KMS-11 (cell line): ENCODE measurements at regions not wholly inside any gene's neighbourhood (a gene's known extent, or its start where the extent isn't known, plus 50 kb on each side); places are given as distances from the start of the nearest gene placed in this dataset.

Experiments used
- H2AFZ ChIP-seq: fragments of 200-600 bp; sonication (generic); 2 replicates; pipeline ENCODE4 v1.6.1; 2016; ENCODE audit warnings: antibody characterized with exemption, mixed run types, low read depth
- H3K27ac ChIP-seq: fragments of 200-600 bp; sonication (generic); 2 replicates; pipeline ENCODE4 v1.6.1; 2016; ENCODE audit warnings: mild to moderate bottlenecking, mixed run types
- H3K27me3 ChIP-seq: fragments of 200-600 bp; sonication (generic); 2 replicates; pipeline ENCODE4 v1.6.1; 2017; ENCODE audit warnings: mild to moderate bottlenecking, low read depth, mixed run types, moderate library complexity; ENCODE audit not compliant: insufficient read depth
- H3K36me3 ChIP-seq: fragments of 200-600 bp; sonication (generic); 2 replicates; pipeline ENCODE4 v1.6.1; 2017; ENCODE audit warnings: mild to moderate bottlenecking, mixed run types; ENCODE audit not compliant: insufficient read depth
- H3K4me1 ChIP-seq: fragments of 200-600 bp; sonication (generic); 2 replicates; pipeline ENCODE4 v1.6.1; 2016; ENCODE audit warnings: mild to moderate bottlenecking, low read depth, mixed run types; ENCODE audit not compliant: poor library complexity, severe bottlenecking
- H3K4me2 ChIP-seq: fragments of 200-600 bp; sonication (generic); 2 replicates; pipeline ENCODE4 v1.7.0; 2016; ENCODE audit warnings: mild to moderate bottlenecking, mixed run types
- H3K4me3 ChIP-seq: fragments of 200-600 bp; sonication (generic); IDR thresholded peaks from 2 replicates; pipeline ENCODE4 v1.6.1; 2017; ENCODE audit warnings: low read depth, low read length, mixed read lengths; ENCODE audit not compliant: insufficient read depth
- H3K79me2 ChIP-seq: fragments of 200-600 bp; sonication (generic); 2 replicates; pipeline ENCODE4 v1.6.1; 2016; ENCODE audit warnings: low read depth, mixed run types; ENCODE audit not compliant: insufficient read depth
- H3K9ac ChIP-seq: fragments of 200-600 bp; sonication (generic); 2 replicates; pipeline ENCODE4 v1.6.1; 2016; ENCODE audit warnings: mild to moderate bottlenecking, mixed run types
- H4K20me1 ChIP-seq: fragments of 200-600 bp; sonication (generic); 2 replicates; pipeline ENCODE4 v1.6.1; 2016; ENCODE audit warnings: mild to moderate bottlenecking, mixed run types; ENCODE audit not compliant: insufficient read depth
- CTCF ChIP-seq: fragments of 200-600 bp; sonication (generic); conservative IDR thresholded peaks from 2 replicates; pipeline ENCODE4 v1.6.1; 2017; ENCODE audit warnings: low read depth, mild to moderate bottlenecking, antibody characterized with exemption, low read length, moderate library complexity, mixed read lengths

GRCh38 chr6:74967821-74968220 lies 238.0 kb downstream of the COL12A1 start:
- Histone ChIP-seq H3K4me3 (no peak overlapping the region), H3K27me3 (no peaks in the 10 kb centered on the region), H4K20me1 (no peaks in the 10 kb centered on the region), H3K4me1 (no peaks in the 10 kb centered on the region), H3K9ac (no peak overlapping the region), H3K27ac (no peak overlapping the region), H3K4me2 (no peak overlapping the region), H3K36me3 (no peaks in the 10 kb centered on the region), H3K79me2 (no peaks in the 10 kb centered on the region), H2AFZ (no peak overlapping the region)
- no peak for TF ChIP-seq CTCF

- Histone ChIP-seq H3K27me3 (no peaks in the 10 kb centered on the region), H4K20me1 (no peaks in the 10 kb centered on the region), H3K9ac (no peak overlapping the region), H3K79me2 (no peaks in the 10 kb centered on the region), H3K4me2 (no peak overlapping the region), H3K4me3 (no peak overlapping the region), H3K27ac (no peak overlapping the region), H3K36me3 (no peaks in the 10 kb centered on the region), H2AFZ (no peak overlapping the region), H3K4me1 (no peaks in the 10 kb centered on the region)
- no peak for TF ChIP-seq CTCF
Measured at GRCh38 chr6:74966712-74967111, 239.1 kb downstream of the COL12A1 start.

GRCh38 chr6:74964871-74965441 lies 240.9 kb downstream of the COL12A1 start:
- H3K27ac ChIP-seq = no peak overlapping the region

GRCh38 chr6:74956559-74957428 lies 249.1 kb downstream of the COL12A1 start:
- Histone ChIP-seq H3K27me3 (no peaks in the 10 kb centered on the region), H3K4me2 (no peak overlapping the region), H4K20me1 (no peaks in the 10 kb centered on the region), H3K27ac (no peak overlapping the region), H3K36me3 (no peaks in the 10 kb centered on the region), H3K4me1 (no peaks in the 10 kb centered on the region), H2AFZ (no peak overlapping the region), H3K9ac (no peak overlapping the region), H3K79me2 (no peaks in the 10 kb centered on the region), H3K4me3 (no peak overlapping the region)
- TF ChIP-seq CTCF = no peak

More at GRCh38 chr6:74964871-74965441, 240.9 kb downstream of the COL12A1 start:
- Histone ChIP-seq H3K9ac (no peak overlapping the region), H3K4me2 (no peak overlapping the region), H3K79me2 (no peaks in the 10 kb centered on the region), H3K4me1 (no peaks in the 10 kb centered on the region), H3K36me3 (no peaks in the 10 kb centered on the region), H3K4me3 (no peak overlapping the region), H2AFZ (no peak overlapping the region), H3K27me3 (no peaks in the 10 kb centered on the region), H4K20me1 (no peaks in the 10 kb centered on the region)
- no peak for TF ChIP-seq CTCF
